GM12891 (cell line): ENCODE measurements at regions not wholly inside any gene's neighbourhood (a gene's known extent, or its start where the extent isn't known, plus 50 kb on each side); places are given as distances from the start of the nearest gene placed in this dataset.

Experiments used
- POLR2A ChIP-seq: IDR thresholded peaks from 2 replicates; pipeline ENCODE4 v1.6.1; 2011; ENCODE audit warnings: low read depth, low read length, control low read depth
- POLR2AphosphoS5 ChIP-seq: IDR thresholded peaks from 2 replicates; pipeline ENCODE4 v1.6.1; 2011; ENCODE audit warnings: low read depth, low read length, control low read depth
- TAF1 ChIP-seq: IDR thresholded peaks from 2 replicates; pipeline ENCODE4 v1.6.1; 2011; ENCODE audit warnings: low read depth, low read length, control low read depth

- TF ChIP-seq POLR2AphosphoS5 = no peak
- no peak for TF ChIP-seq POLR2A
- TF ChIP-seq TAF1 = no peak
Observed at GRCh38 chr6:91782802-91783201, 1195.9 kb upstream of the MAP3K7 start.
